CD4-positive, alpha-beta memory T cell (primary cell): ENCODE measurements at regions not wholly inside any gene's neighbourhood (a gene's known extent, or its start where the extent isn't known, plus 50 kb on each side); places are given as distances from the start of the nearest gene placed in this dataset.

Source experiments
- CTCF ChIA-PET: fragments of 350-600 bp; sonication (Branson Sonifier 250); formaldehyde crosslinking; loops from one replicate; lab custom pipeline; 2021; ENCODE audit warnings: inconsistent platforms; ENCODE audit not compliant: partially characterized antibody; lab: Charles Lee
- POLR2A ChIA-PET: fragments of 350-600 bp; sonication (Branson Sonifier 250); formaldehyde crosslinking; loops from one replicate; lab custom pipeline; 2021; ENCODE audit not compliant: partially characterized antibody; lab: Charles Lee
- DNase-seq, 5 donors: peaks; one replicate each; pipeline versions ENCODE4 v3.0.0 to v3.0.0-alpha.2; 2020 to 2022; ENCODE audit warnings: mixed read lengths in 1 of 5
- H3K27ac ChIP-seq: one replicate; pipeline ENCODE4 v1.7.0; 2013; ENCODE audit warnings: low read depth, low read length
- H3K27me3 ChIP-seq: 2 replicates; pipeline ENCODE4 v1.7.0; 2013; ENCODE audit warnings: mild to moderate bottlenecking, low read length, moderate library complexity; ENCODE audit not compliant: insufficient read depth
- H3K36me3 ChIP-seq: 2 replicates; pipeline ENCODE4 v1.7.0; 2013; ENCODE audit warnings: mild to moderate bottlenecking, low read length, moderate library complexity; ENCODE audit not compliant: insufficient read depth
- H3K4me1 ChIP-seq: 2 replicates; pipeline ENCODE4 v1.7.0; 2013; ENCODE audit warnings: mild to moderate bottlenecking, low read length, moderate library complexity; ENCODE audit not compliant: insufficient read depth
- H3K4me3 ChIP-seq, 2 donors: one replicate each; pipeline ENCODE4 v1.7.0; 2013; ENCODE audit warnings: low read length in 2 of 2, mild to moderate bottlenecking in 1 of 2
- H3K9me3 ChIP-seq, 2 donors: one replicate each; pipeline ENCODE4 v1.7.0; 2013; ENCODE audit warnings: low read length in 2 of 2, control low read depth in 1 of 2; ENCODE audit not compliant: control insufficient read depth in 1 of 2
- H3K27ac Mint-ChIP-seq, 7 donors: one replicate each; pipeline ENCODE4 v1.8.0; 2020 to 2021; ENCODE audit warnings: mixed read lengths in 7 of 7, mild to moderate bottlenecking in 6 of 7, inconsistent platforms in 3 of 7, moderate library complexity in 3 of 7
- H3K27me3 Mint-ChIP-seq, 2 donors: one replicate each; pipeline ENCODE4 v1.8.0; 2020 to 2021; ENCODE audit warnings: mixed read lengths in 2 of 2
- H3K36me3 Mint-ChIP-seq, 2 donors: one replicate each; pipeline ENCODE4 v1.8.0; 2020 to 2021; ENCODE audit warnings: mixed read lengths in 2 of 2, inconsistent platforms in 1 of 2, mild to moderate bottlenecking in 1 of 2
- H3K4me1 Mint-ChIP-seq, 4 donors: one replicate each; pipeline ENCODE4 v1.8.0; 2020 to 2021; ENCODE audit warnings: mixed read lengths in 4 of 4, mild to moderate bottlenecking in 1 of 4
- H3K4me3 Mint-ChIP-seq, 8 donors: one replicate each; pipeline ENCODE4 v1.8.0; 2020 to 2021; ENCODE audit warnings: mixed read lengths in 8 of 8, mild to moderate bottlenecking in 7 of 8, moderate library complexity in 6 of 8, inconsistent platforms in 3 of 8
- H3K9me3 Mint-ChIP-seq, 8 donors: one replicate each; pipeline ENCODE4 v1.8.0; 2020 to 2021; ENCODE audit warnings: mixed read lengths in 8 of 8, mild to moderate bottlenecking in 5 of 8, inconsistent platforms in 3 of 8, moderate library complexity in 1 of 8
- intact Hi-C: fragments of 100-400 bp; cut with micrococcal nuclease; formaldehyde crosslinking; loops from one replicate; pipeline ENCODE4 v1.15.1; 2023

DNA sequence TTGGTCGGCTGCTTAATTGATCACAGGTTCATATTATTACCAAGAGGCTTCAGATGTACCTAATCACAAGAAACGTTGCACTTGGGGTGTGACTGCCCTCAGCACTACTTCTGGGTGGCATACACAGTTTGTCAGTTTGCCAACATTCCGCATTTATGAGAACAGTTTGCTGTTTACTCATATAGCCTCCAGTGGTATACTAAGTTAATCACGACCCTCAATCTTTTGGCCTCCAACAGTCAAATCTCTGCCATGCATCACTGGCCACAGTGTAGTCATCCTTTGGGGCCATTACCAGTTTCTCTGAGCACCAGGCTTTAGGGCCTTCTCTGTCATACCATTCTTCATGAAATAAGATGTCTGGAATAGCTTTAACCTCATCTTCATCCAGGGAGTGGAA lies 62.8 kb upstream of the BCL9 start:
- Histone ChIP-seq H3K27ac (no peak overlapping the region), H3K4me3 (no peak overlapping the region), H3K27me3 (no peaks in the 10 kb centered on the region), H3K4me1 (no peaks in the 10 kb centered on the region), H3K36me3 (no peaks in the 10 kb centered on the region), H3K9me3 (no peaks in the 10 kb centered on the region)
- H3K4me1 Mint-ChIP-seq: peaks cover 0 to 1% (median 0%) of the 10 kb centered on the region in 4 donors
- no peak for DNase-seq
- POLR2A ChIA-PET: no interaction called here
- intact Hi-C loops: no loop called here
- peaks cover 24 to 26% of the 10 kb centered on the region in 2 donors for H3K27me3 Mint-ChIP-seq
- no peak overlapping the region for H3K4me3 Mint-ChIP-seq
- no peaks in the 10 kb centered on the region for H3K36me3 Mint-ChIP-seq
- no peaks in the 10 kb centered on the region for H3K9me3 Mint-ChIP-seq
- H3K27ac Mint-ChIP-seq: no peak overlapping the region
- CTCF ChIA-PET: no interaction called here

DNA sequence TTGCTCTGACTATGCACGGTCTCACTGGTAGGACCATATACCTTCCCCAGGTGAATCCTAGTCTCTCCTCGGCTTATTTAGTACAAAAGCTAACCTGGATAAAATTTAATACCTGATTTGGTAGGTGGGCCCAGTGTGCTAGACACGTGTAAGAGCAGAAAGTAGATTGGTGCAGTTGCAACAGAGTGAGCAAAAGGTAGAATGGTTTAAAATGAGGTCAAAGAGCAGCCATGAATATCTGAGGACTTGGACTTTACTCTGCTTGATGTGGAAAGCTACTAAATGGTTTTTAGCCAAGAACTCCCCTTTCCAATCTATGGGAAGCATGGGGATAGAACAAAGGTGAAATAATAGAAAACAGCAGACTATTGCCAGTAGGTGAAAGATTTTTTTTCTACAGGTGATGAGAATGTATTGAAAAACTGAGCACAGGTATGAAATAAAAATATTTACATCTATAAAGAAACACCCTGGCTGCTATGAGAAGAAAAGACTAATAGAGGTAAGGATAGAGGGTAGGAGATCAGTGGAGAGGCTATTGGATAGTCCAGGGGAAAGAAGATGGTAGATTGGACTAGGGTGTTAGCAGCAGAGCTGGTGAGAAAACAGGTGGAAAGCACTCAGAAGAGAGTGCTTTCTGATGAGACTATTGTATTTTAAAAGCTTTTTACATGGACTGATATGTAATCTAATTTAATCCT lies 61.3 kb upstream of the BCL9 start:
- Histone ChIP-seq H3K27me3 (no peaks in the 10 kb centered on the region), H3K4me3 (no peak overlapping the region), H3K27ac (no peak overlapping the region), H3K36me3 (no peaks in the 10 kb centered on the region), H3K4me1 (no peaks in the 10 kb centered on the region), H3K9me3 (no peaks in the 10 kb centered on the region)
- Mint-ChIP-seq H3K4me1 (peaks cover 0 to 1% (median 0%) of the 10 kb centered on the region in 4 donors), H3K27me3 (peaks cover 19 to 25% of the 10 kb centered on the region in 2 donors), H3K4me3 (no peak overlapping the region), H3K36me3 (no peaks in the 10 kb centered on the region), H3K27ac (no peak overlapping the region), H3K9me3 (no peaks in the 10 kb centered on the region)
- ChIA-PET POLR2A (no interaction called here), CTCF (no interaction called here)
- intact Hi-C loops: no loop called here
- no peak for DNase-seq

DNA sequence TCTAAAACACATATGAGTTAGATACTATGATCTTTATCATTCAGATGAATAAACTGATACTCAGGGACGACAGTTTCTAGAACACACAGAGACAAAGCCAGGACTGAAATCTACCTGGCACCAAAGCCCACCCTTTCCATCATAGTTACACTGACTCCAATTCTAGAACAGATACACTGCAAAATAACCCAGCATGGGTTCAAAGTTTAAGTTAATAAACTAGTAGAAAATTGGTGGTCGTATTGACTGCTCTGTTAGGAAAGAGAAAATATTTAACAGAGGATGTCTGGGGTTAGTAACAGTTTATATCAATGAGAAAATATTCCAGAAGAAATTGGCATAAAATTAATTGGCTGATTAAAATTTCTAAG lies 60.8 kb upstream of the BCL9 start:
- Mint-ChIP-seq H3K36me3 (no peaks in the 10 kb centered on the region), H3K27ac (no peak overlapping the region), H3K4me3 (no peak overlapping the region), H3K9me3 (no peaks in the 10 kb centered on the region), H3K4me1 (peaks cover 0 to 1% (median 0%) of the 10 kb centered on the region in 4 donors), H3K27me3 (peaks cover 19 to 25% of the 10 kb centered on the region in 2 donors)
- Histone ChIP-seq H3K27me3 (no peaks in the 10 kb centered on the region), H3K36me3 (no peaks in the 10 kb centered on the region), H3K27ac (no peak overlapping the region), H3K9me3 (no peaks in the 10 kb centered on the region), H3K4me1 (no peaks in the 10 kb centered on the region), H3K4me3 (no peak overlapping the region)
- intact Hi-C loops: no loop called here
- DNase-seq: no peak
- ChIA-PET CTCF (no interaction called here), POLR2A (no interaction called here)

DNA sequence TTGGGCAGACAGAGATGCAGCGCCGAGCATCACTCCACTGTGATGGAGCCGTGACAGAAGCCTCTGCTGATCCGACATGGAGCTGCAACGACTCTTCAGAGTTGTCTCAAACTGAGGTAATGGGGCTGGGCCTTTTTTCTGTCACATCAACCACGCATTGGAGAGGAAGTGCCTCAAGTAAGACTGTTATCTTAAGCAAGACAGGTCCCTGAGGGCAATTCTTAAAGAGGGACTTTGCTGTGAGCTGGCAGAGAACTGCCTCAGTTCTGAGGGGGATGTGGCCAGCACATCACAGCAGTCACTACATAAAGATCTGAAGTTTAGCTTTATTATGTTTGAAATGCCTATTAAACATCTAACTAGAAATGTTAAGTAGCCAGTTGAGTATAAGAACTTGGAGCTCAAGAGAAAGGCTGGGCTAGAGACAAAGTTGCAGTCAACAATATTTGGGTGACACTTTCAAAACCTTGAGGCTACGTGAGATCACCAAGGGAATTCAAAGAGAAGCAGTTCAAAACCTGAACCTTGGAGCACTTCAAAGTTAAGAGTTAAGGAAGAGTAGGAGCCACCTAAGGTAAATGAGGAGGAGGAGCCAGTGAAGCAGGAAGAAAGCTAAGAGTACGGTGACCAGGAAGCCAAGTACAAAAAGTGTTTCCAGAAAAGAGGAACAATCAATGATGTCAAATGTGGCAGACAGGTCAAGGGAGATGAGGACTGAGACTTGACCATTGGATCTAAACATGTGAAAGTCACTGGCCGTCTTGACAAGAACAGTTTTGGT lies 54.2 kb upstream of the BCL9 start:
- H3K27me3 ChIP-seq: no peaks in the 10 kb centered on the region
- H3K4me3 ChIP-seq: no peak overlapping the region
- H3K27ac Mint-ChIP-seq: no peak overlapping the region
- ChIA-PET CTCF (interaction anchor here (1.1 to 1.7 kb wide), 4 partner anchors 9 to 403 kb away, joined by 3 to 4 read pairs (median 3); no protein-coding TSS in a partner anchor), POLR2A (no interaction called here)
- no peaks in the 10 kb centered on the region for H3K4me1 Mint-ChIP-seq
- H3K27me3 Mint-ChIP-seq: peaks cover 4 to 15% of the 10 kb centered on the region in 2 donors
- no peak for DNase-seq
- intact Hi-C loops: no loop called here
- H3K36me3 Mint-ChIP-seq: no peaks in the 10 kb centered on the region
- H3K36me3 ChIP-seq: no peaks in the 10 kb centered on the region
- H3K4me1 ChIP-seq: no peaks in the 10 kb centered on the region
- H3K4me3 Mint-ChIP-seq: no peak overlapping the region
- no peak overlapping the region for H3K27ac ChIP-seq
- H3K9me3 ChIP-seq: no peaks in the 10 kb centered on the region
- no peaks in the 10 kb centered on the region for H3K9me3 Mint-ChIP-seq

DNA sequence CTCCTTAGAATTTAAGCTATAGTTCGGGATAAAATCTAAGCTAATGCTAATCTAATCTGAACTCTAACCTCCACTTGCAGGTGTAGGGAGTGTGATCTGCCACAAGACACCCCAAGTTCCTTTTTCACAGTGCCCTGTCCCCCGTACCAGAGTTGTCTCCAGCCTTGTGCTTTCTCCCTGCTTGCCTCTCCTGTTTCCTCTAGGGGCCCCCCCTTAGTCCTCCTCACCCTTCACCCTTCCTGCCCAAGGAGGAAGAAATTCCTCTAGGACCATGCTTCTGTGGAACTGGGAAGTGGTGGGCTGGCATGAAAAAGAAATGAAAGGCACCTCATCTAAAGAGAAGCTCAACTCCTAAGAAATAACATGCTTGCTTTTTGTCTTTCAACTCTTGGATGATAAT lies 50.2 kb upstream of the BCL9 start:
- Histone ChIP-seq H3K27ac (no peak overlapping the region), H3K27me3 (no peaks in the 10 kb centered on the region), H3K4me3 (no peak overlapping the region), H3K36me3 (no peaks in the 10 kb centered on the region), H3K4me1 (no peaks in the 10 kb centered on the region), H3K9me3 (no peaks in the 10 kb centered on the region)
- Mint-ChIP-seq H3K4me1 (peaks cover 0 to 2% (median under 1%) of the 10 kb centered on the region in 4 donors), H3K27me3 (peaks cover 0 to 4% of the 10 kb centered on the region in 2 donors), H3K9me3 (no peaks in the 10 kb centered on the region), H3K27ac (peak overlapping the region in 1 of 7 donors; percentile 34), H3K36me3 (no peaks in the 10 kb centered on the region), H3K4me3 (no peak overlapping the region)
- CTCF ChIA-PET: interaction anchor here (0.9 to 3.8 kb wide), 3 partner anchors 136 to 402 kb away, joined by 3 to 26 read pairs (median 3); no protein-coding TSS in a partner anchor
- DNase-seq: no peak
- POLR2A ChIA-PET: no interaction called here
- intact Hi-C loops: no loop called here
